Myocyte (in vitro differentiated cells): ENCODE measurements at regions not wholly inside any gene's neighbourhood (a gene's known extent, or its start where the extent isn't known, plus 50 kb on each side); places are given as distances from the start of the nearest gene placed in this dataset.
A peak's percentile ranks its signal among the peaks of the same experiment; 100 is the strongest.
"Not testable (repeated sequence)": the region's sequence is repeated elsewhere in the genome, so short reads cannot be mapped to it uniquely, and the experiment has no call there.

Source experiments
- DNase-seq: peaks from one replicate; pipeline ENCODE4 v3.0.0-alpha.2; 2012; ENCODE audit warnings: low read depth

DNA sequence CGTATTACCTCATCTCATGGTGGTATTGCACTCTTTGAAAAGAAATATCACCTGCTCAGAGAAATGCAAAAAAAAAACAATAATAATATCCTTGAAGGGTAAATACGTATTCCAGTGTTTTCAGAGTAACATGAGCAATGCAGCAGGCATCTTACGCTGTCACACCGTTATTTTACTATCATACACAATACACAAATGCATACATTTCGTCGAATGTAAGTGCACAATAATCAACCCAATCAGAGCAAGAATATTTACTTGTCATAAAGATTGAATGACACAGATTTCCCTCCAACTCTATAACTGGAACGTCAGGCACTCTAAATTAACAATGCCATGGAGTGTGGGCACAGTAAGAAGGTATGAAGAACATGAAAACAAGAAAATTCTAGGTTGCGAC, 1050.1 kb downstream of the PLA2G4A start:
- DNase-seq = no peak

DNA sequence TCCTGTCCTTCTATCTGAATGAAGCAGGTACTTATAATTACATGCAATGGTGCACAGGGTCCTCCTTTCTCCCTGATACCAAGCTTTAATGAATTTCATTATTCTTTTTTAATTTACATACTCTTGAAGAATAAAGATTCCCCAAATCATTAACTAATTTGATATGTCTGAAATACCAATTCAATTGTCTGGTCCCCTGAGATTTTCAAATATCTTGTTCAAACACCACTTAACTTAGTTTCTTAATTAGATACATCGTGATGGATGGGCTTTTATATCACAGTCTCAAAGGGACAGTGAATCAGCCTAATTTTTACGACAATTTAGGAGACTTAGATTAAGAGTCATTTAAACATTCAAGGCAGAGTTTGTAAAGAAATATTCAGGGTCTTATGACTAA, 1054.6 kb downstream of the PLA2G4A start:
- no peak for DNase-seq

DNA sequence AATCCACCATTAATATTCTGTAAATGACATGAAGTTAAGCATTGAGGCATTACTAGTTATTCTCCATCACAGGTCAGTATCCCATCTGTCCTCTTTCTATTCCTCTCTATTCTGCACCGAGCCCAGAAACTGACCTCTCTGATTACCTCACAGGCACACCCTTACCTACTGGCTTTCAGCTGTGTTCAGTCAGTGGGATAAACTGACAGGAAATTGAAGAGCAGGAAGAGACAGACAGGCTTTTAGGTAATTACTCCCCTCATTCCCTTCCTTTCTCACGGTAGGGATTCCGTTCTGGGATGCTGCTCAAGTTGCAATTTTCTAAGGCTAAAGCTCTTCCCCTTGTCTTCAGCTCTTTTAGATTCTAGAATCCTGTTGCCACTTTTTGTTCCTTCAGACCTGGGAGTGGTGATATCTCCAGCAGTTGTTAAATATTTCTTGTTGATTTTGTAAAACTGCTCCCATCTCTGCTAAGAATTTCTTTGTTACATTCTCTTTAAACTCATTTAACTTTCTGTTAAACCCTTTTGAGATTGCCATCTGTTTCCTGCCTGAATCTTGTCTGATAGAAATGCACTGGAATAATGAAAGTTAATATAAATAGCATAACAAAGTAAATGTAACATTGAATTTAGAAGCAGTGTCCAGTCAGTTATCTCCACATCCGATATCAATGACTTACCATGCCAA, 1063.4 kb downstream of the PLA2G4A start:
- DNase-seq = no peak

DNA sequence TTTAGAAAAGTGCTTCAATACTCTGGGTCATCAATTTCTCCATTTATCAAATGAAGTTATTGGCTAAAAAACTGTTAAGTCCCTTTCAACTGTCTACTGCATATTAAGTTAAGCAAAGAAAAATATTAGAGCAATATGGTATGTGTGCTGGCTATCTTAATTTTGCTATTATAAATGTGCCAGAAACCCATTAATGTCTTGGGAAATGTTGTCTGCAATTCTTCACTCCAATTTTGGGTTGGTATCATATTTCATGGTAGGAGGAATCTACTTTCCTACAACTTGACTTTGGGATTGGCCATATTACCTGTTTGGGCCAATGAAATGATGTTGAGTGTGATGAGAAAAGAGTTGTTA, 1063.9 kb downstream of the PLA2G4A start:
- no peak for DNase-seq

DNA sequence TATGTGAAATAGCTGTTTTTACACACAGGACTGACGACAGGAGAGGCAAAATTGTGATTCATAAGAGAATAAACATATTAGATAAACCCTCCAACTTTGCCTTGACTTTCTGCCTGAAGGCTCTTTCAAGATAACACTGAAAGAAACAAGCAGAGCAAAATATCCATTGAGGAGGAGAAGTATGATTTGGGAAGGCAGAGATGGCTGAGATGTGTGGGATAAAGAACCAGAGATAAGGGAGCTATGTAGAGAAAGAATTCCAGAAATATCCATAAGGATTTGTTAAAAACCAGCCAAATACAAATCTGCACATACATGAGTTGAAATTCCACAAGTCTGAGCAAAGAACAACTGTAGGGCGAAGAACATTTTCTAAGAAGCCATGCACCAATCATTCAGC, 1064.7 kb downstream of the PLA2G4A start:
- DNase-seq = no peak

DNA sequence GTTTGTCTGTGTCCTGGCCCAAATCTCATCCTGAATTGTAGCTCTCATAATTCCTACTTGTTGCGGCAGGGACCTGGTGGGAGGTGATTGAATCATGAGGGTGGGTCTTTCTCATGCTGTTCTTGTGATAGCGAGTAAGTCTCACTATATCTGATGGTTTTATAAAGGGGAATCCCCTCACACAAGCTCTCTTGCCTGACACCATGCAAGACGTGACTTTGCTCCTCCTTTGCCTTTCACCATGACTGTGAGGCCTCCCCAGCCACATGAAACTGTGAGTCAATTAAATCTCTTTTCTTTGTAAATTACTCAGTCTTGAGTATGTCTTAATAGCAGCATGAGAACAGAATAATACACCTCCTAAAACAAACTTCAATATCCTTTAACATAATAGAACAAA, 1065.6 kb downstream of the PLA2G4A start:
- DNase-seq = no peak

DNA sequence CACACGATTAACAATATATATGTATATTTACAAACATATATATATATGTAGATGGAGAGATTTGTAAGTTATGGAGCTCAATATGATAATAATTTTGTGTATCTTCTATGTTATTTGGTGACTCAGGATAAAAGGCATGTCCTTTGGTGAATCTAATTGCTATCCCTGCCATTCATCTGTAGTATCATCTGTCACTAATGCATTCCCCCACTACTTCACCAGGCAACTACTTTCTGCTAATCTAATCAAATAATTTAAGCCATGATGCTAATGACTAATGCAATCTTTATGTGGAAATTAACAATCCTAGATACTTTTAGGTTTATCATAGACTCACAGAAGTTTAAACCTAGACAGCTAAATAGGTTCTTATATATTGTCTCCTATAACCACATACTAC, 1074.5 kb downstream of the PLA2G4A start:
- DNase-seq = no peak

DNA sequence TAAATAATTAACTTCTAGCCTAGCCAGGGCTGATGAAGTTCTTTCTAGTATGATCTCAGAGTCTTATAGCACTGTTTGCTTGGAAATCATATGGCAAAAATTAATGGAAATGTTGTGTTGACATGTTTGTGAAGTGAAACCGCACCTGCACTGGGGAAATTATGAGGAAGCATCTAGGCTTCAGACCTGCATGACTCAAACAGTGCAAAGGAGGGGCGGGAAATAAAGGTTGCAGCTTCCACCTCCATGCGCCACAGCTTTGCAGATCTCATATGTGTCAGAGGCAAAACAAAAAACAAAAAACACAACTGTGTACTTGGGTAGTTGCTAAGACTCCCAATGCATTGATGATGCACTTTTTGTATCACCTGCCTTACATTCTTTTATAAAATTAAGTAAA, 1080.6 kb downstream of the PLA2G4A start:
- no peak for DNase-seq

DNA sequence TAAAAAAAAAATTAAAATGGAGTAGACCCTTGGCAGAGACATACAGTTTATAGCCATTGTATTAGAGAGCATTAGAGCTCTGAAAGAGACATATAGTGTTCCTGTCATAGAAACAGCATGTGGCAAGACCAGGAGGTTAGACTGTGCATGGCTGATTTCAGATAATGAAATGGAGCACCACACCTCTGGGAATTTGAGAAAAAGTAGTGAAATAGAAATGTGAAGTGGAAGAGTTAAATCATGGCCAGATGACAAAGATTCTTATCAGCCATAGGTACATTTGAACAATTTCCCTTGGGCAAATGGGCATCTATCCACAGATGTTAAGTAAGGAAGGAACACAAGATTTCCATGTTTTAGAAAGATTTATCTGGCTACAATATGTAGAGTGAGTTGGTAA, 1083.1 kb downstream of the PLA2G4A start:
- no peak for DNase-seq

DNA sequence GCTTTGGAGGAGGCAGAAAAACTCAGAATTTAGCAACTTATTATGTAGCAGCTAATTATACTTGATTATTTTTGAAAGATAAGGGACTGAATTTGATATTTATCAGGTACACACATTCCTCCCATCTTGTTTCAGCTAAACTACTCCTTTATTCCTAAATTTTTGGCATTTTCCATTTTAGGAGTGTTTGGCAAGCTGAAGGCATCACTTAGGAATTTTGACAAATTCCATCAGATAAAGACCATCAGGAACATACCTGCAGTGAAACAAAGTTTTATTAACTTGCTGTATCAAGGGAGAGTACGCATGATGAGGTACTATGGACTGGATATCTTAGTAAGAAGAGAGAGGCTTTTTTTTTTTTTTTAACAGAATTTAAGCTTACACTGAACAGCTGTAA, 1092.2 kb downstream of the PLA2G4A start:
- DNase-seq = no peak

DNA sequence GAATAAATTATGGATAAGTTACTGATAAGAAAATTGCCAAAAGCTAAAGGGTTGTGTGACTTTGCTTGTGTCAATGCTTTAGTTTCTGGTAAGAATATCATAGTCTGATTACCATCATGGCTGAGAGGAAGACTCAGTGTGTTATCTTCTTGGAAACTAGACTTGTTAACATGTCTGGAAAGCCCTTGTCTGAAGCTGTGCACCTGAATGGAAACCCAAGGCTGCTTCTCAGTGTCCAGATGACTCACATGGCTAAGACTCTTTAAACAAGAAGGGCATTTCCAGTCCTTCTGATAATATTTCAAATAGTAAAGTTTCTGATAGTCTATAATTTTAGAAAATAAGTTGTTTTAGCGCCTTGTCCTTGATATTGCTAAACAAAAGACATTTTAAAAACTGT, 1092.7 kb downstream of the PLA2G4A start:
- DNase-seq = no peak

DNA sequence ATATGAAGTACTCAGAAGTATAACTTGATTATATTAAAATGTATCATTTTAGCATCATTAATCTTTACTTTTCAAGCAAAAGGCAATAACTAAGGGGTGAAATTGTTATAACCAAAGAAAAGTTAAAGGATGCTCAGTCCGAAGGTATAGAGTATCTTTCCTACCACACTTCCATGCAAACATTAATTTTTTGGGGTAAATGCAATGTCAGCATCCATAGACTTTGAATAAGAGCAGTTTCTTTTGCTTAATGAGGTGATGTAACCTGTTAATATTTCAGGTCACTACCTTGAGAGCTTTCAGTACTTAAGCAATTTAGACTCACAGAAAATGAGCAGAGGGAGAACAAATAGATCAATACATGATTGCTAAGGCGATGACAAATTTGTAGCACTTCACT, 1093.5 kb downstream of the PLA2G4A start:
- no peak for DNase-seq

DNA sequence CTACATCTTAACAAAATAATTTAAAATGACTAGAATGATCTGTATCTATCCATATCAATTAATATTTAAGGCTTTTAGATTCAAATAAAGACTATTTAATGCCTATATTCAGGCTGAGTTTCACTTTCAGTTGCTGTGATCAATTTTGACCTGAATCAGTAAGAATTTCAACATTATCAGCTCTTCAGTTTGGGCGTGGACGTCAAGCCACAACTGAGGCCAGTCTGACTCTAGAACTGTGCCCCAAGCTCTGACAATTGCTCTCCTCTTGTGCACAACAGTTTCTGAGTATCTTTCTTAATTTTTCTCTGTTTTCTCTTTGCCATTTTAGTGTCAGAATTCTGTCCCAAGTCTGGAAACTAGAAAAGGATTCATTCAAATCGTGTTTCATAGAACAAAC, 1095.5 kb downstream of the PLA2G4A start:
- DNase-seq = no peak

DNA sequence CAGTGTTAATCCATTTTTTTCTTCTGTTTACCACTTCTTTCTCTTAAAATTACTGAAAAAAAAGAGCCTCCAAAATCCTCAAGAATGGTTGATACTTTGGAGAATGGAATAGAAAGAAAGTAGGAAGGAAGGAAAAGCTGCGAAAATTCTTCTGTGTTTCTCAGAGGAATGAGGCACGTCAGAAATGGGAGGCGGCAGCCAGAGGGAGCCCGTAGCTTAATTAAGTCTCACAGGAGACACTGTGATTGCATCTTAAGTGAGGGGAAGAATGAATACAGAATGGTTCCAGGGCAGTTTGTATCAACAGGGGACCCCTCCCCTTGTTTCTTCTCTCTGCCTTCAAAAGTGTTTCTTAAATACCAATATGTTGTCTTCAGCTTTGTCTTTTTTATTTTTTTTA, 1099.5 kb downstream of the PLA2G4A start:
- DNase-seq = peak; percentile 37

DNA sequence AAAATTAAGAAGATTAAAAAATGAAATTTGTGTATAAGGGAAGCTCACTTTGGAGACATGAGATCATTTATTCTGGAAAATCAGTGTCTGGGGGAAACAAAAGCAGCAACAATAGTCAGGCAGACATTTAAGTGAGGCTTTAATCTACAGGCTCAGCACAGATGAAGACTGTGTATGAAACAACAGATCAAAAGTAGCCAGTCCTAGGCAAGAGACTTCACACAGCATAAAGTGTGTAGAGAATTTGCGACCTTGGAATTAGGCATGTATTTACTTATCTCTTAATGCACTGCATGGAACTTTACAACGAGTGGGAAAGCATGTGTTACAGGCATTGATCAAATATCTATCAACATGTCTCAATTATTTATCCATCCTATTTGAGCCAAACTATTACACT, 1099.9 kb downstream of the PLA2G4A start:
- no peak for DNase-seq

DNA sequence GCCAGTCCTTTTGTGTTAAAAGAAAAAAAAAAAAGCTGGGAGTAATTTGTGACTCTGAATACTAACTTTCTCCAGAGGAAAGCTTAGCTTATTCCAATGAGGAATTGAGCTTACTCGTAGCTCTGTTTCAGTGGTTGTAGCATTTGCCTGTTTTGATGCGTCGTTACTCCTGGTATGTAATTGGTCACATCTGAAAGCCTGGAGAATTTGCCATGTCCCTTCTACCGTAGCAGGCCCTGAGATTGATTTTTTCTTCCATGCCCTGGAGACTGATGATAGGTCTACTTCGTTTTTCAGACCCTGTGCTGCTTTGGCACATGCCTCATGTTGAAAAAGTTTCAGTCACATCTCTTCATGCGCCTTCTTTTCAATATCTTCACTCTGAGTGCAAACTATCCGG, 1103.0 kb downstream of the PLA2G4A start:
- DNase-seq = no peak

DNA sequence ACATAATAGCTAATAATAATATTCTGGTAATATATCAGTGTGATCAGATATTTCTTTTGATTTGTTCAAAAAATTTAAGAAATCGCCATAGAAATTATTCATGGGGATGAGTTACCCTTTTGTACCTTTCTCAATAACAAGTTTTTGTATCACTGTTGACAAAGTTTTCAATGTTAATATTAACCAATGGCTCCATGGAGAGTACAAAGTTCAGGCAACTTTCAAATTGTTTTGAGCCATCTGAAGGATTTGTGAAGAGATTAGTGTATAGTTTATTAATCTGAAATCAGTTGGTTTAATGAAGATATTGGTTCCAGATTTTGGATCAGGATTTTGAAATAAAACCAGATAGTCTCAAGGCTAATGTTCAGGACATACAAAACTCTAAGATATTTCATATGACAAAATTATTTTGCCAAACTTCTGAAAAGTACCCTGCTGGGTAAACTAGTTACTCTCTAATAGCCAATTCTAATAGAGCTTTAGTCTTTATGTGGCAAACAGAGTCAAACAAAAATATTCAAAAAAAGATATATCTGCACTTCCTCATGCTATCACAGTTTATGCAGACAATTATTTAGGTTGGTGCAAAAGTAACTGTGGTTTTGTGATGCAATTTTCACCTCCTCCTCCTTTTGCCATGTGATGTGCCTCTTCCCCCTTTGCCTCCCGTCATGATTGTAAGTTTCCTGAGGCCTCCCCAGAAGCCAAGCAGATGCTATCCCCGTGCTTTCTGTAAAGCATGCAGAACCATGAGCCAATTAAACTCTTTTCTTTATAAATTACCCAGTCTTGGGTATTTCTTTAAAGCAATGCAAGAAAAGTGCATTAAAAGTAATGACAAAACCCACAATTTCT, 1105.0 kb downstream of the PLA2G4A start:
- DNase-seq = no peak

DNA sequence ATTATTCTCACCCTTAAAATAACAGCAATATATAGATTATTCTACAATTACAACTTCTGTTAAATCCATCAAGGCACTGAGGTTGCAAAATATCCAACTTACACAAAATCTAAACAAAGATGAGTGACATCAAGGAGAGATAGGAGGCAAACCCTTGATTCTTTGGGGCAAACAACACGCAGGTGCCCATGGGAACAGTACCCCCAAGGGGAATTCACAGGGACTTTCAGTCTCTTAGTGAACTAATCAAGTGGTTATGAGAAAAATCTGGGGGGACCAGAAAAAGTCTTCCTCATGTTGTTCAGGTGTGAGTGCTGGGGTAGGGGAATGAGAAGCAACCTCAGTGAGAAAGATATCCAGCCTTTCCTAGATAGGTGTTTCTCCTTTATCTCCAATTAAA, 1107.9 kb downstream of the PLA2G4A start:
- no peak for DNase-seq

DNA sequence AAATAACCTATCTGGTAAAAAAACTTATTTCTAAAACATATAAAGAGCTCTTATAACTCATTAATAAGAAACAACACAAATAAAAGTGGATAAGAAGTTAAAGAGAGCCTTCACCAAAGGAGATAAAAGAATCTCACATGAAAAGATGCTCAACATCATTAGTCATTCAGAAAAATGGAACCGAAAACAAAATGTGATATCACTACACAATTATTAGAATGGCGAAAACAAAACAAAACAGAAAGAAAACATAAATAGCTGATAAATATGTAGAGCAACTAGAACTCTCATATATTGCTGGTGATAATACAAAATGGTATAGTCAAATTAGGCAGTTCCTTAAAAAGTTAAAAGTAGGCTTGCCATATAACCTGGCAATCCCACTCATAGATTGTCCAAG, 1109.3 kb downstream of the PLA2G4A start:
- DNase-seq = no peak

DNA sequence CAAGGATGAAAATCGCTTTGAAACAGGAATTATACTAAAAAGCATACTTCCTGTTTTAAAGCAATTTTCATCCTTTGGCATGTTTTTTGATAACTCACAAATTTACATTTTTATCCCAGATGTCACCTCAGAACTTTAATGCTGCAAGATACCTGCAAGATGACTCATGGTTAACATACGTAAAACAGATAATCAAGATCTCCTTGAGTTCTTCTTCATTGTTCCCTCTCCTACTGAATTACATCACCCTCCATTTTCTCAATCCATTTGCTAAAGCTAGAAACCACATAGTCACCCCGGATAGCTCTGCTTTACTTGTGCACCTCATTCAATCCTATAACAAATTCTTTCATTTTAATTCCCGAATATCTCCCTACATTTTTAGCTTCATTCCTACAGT, 1114.2 kb downstream of the PLA2G4A start:
- DNase-seq = no peak

DNA sequence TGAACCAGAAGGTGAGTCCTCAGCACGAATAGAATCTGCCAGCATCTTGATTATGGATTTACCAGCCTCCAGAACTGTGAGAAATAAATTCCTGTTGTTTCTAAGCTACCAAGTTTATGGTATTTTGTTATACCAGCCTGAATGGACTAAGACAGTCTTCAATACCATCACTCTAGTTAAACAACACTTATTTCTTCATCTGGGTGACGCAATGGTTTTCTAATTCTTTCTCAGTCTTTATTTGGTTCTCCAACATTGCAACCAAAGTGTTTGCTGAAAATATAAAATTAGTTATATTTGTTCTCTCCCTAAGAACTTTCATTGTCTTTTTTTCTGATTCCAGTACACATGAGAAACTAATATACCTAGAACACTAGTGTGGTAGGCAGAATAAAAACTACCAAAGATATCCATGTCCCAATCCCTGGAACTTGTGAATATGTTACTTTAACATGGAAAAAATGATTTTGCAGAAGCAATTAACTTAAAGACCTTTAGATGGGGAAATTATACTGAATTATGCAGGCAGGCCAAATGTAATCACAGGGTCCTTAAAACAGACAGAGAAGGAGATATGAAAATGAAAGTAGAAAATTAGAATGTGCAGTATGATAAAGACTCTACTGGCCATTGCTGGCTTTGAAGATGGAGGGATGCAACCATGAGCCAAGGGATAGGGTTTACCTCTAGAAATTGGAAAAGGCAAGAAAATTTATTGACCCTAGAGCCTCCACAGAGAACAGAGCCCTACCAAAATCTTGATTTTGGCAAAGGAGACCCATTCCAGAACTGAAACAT, 1115.1 kb downstream of the PLA2G4A start:
- no peak for DNase-seq

DNA sequence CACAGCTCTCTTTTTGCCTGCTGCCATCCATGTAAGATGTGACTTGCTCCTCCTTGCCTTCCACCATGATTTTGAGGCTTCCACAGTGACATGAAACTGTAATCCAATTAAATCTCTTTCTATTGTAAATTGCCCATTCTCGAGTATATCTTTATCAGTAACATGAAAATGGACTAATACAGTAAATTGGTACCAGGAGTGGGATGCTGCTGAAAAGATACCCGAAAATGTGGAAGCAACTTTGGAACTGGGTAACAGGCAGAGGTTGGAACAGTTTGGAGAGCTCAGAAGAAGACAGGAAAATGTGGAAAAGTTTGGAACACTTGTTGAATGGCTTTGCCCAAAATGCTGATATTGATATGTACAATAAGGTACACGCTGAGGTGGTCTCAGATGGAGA, 1117.9 kb downstream of the PLA2G4A start:
- not testable (repeated sequence) for DNase-seq
